Osteoblast (primary cell): ENCODE measurements at regions not wholly inside any gene's neighbourhood (a gene's known extent, or its start where the extent isn't known, plus 50 kb on each side); places are given as distances from the start of the nearest gene placed in this dataset.

ENCODE experiments used
- DNase-seq: peaks from one replicate; pipeline ENCODE4 v3.0.0; 2011; ENCODE audit warnings: low spot score, mixed read lengths; ENCODE audit not compliant: insufficient read length; ENCODE audit errors: missing footprints
- H2AFZ ChIP-seq: 2 replicates; pipeline ENCODE4 v1.6.0; 2011; ENCODE audit warnings: mild to moderate bottlenecking, low read length
- H3K27ac ChIP-seq: 2 replicates; pipeline ENCODE4 v1.5.1; 2011; ENCODE audit warnings: mild to moderate bottlenecking, low read depth, low read length, moderate library complexity
- H3K27me3 ChIP-seq: 2 replicates; pipeline ENCODE4 v1.6.0; 2012; ENCODE audit warnings: mild to moderate bottlenecking, control low read depth, inconsistent platforms, low read length, moderate library complexity; ENCODE audit not compliant: insufficient read depth
- H3K36me3 ChIP-seq: 2 replicates; pipeline ENCODE4 v1.5.1; 2011; ENCODE audit warnings: mild to moderate bottlenecking, low read length, control low read depth, moderate library complexity; ENCODE audit not compliant: insufficient read depth
- H3K4me1 ChIP-seq: 2 replicates; pipeline ENCODE4 v1.5.1; 2011; ENCODE audit warnings: mild to moderate bottlenecking, low read length, control low read depth, moderate library complexity; ENCODE audit not compliant: insufficient read depth
- H3K4me2 ChIP-seq: 2 replicates; pipeline ENCODE4 v1.6.0; 2011; ENCODE audit warnings: mild to moderate bottlenecking, low read length; ENCODE audit not compliant: insufficient read depth
- H3K4me3 ChIP-seq: fragments of 200-600 bp; sonication (generic); 3 replicates; pipeline ENCODE4 v1.5.1; 2012; ENCODE audit warnings: mild to moderate bottlenecking, low read length, inconsistent platforms; ENCODE audit not compliant: insufficient read depth
- H3K79me2 ChIP-seq: 2 replicates; pipeline ENCODE4 v1.6.0; 2012; ENCODE audit warnings: mild to moderate bottlenecking, low read length, control low read depth, inconsistent platforms; ENCODE audit not compliant: insufficient read depth
- H3K9me3 ChIP-seq: 2 replicates; pipeline ENCODE4 v1.5.1; 2011; ENCODE audit warnings: low read depth, low read length, control low read depth
- H4K20me1 ChIP-seq: 2 replicates; pipeline ENCODE4 v1.6.0; 2012; ENCODE audit warnings: mild to moderate bottlenecking, low read length, control low read depth; ENCODE audit not compliant: insufficient read depth
- CTCF ChIP-seq: IDR thresholded peaks from 2 replicates; pipeline ENCODE4 v1.5.1; 2011; ENCODE audit warnings: mild to moderate bottlenecking, low read depth, low read length, moderate library complexity; ENCODE audit errors: extremely low read depth

GRCh38 chr15:69505956-69506556, 53.4 kb downstream of the RPLP1 start:
- H3K36me3 ChIP-seq = no peaks in the 10 kb centered on the region
- H3K79me2 ChIP-seq = no peaks in the 10 kb centered on the region
- DNase-seq = no peak
- H2AFZ ChIP-seq = no peak overlapping the region
- H3K9me3 ChIP-seq = no peaks in the 10 kb centered on the region
- H3K4me2 ChIP-seq = no peak overlapping the region
- no peak overlapping the region for H3K4me3 ChIP-seq
- peaks cover 7% of the 10 kb centered on the region for H3K4me1 ChIP-seq
- no peaks in the 10 kb centered on the region for H4K20me1 ChIP-seq
- H3K27ac ChIP-seq = no peak overlapping the region
- peaks cover 5% of the 10 kb centered on the region for H3K27me3 ChIP-seq
- no peak for TF ChIP-seq CTCF

DNA sequence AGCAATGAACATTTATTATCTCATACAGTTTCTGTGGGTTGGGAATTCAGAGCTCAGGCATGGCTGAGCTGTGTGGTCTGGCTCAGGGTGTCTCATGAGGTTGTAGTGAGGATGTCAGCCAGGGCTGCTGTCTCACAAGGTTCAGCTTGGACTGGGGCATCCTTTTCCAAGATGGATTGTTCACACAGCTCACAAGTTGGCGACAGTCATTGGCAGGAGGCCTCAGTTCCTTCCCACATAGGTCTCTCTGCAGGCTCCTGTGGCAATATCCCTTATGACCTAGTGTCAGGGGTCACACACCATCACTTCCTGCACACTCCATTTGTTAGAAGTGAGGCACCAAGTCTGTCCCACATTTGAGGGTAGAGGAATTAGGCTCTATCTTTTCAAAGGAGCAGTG, 56.0 kb downstream of the RPLP1 start:
- Histone ChIP-seq H3K27ac (peak overlapping the region; percentile 29), H3K27me3 (peaks cover 5% of the 10 kb centered on the region), H4K20me1 (no peaks in the 10 kb centered on the region), H2AFZ (peak overlapping the region; percentile 40), H3K4me2 (no peak overlapping the region), H3K4me1 (peaks cover 7% of the 10 kb centered on the region), H3K79me2 (no peaks in the 10 kb centered on the region), H3K36me3 (no peaks in the 10 kb centered on the region), H3K9me3 (no peaks in the 10 kb centered on the region), H3K4me3 (no peak overlapping the region)
- no peak for DNase-seq
- no peak for TF ChIP-seq CTCF

GRCh38 chr15:69509131-69509530, 56.5 kb downstream of the RPLP1 start:
- TF ChIP-seq CTCF = no peak
- H3K9me3 ChIP-seq = no peaks in the 10 kb centered on the region
- H3K36me3 ChIP-seq = no peaks in the 10 kb centered on the region
- no peak overlapping the region for H3K4me3 ChIP-seq
- H2AFZ ChIP-seq = peak overlapping the region; percentile 40
- no peaks in the 10 kb centered on the region for H3K79me2 ChIP-seq
- DNase-seq = peak; percentile 85
- H3K4me1 ChIP-seq = peaks cover 7% of the 10 kb centered on the region
- H3K27me3 ChIP-seq = peaks cover 6% of the 10 kb centered on the region
- peak overlapping the region; percentile 29 for H3K27ac ChIP-seq
- no peak overlapping the region for H3K4me2 ChIP-seq
- H4K20me1 ChIP-seq = no peaks in the 10 kb centered on the region

DNA sequence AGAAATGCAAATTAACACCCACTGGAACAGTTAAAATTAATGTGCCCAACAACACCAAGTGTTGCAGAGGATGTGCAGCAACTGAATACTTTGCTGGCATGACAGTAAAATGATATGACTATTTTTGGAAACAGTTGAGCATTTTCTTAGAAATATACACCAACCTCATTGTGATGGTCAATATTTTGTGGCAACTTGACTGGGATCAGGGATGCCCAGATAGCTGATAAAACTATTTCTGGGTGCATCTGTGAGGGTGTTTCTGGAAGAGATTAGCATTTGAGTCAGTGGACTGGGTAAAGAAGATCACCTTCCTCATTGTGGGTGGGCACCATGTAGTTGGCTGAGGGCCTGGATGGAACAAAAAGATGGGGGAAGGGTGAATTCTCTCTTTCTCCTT, 57.9 kb downstream of the RPLP1 start:
- Histone ChIP-seq H2AFZ (no peak overlapping the region), H3K27me3 (peaks cover 6% of the 10 kb centered on the region), H3K36me3 (no peaks in the 10 kb centered on the region), H3K4me1 (peaks cover 7% of the 10 kb centered on the region), H3K9me3 (no peaks in the 10 kb centered on the region), H4K20me1 (no peaks in the 10 kb centered on the region), H3K27ac (no peak overlapping the region), H3K4me3 (no peak overlapping the region), H3K79me2 (no peaks in the 10 kb centered on the region), H3K4me2 (no peak overlapping the region)
- no peak for DNase-seq
- TF ChIP-seq CTCF = no peak
